Neural cell (in vitro differentiated cells): ENCODE measurements at regions not wholly inside any gene's neighbourhood (a gene's known extent, or its start where the extent isn't known, plus 50 kb on each side); places are given as distances from the start of the nearest gene placed in this dataset.

ENCODE experiments used
- H2AFZ ChIP-seq: fragments of 200-600, 300-800 bp; sonication (generic), shearing (Covaris generic); 2 replicates; pipeline ENCODE4 v1.6.0; 2014; ENCODE audit warnings: low read depth, mild to moderate bottlenecking, antibody characterized with exemption, low read length, moderate library complexity
- H3F3A ChIP-seq: fragments of 200-600 bp; shearing (Covaris generic); 2 replicates; pipeline ENCODE4 v1.6.1; 2016; ENCODE audit warnings: mild to moderate bottlenecking, moderate library complexity, mixed read lengths, antibody characterized with exemption, low read length; ENCODE audit not compliant: insufficient read depth, poor library complexity, severe bottlenecking
- H3K27ac ChIP-seq: fragments of 200-600, 300-800 bp; sonication (generic), shearing (Covaris generic); 2 replicates; pipeline ENCODE4 v1.5.1; 2014; ENCODE audit warnings: mild to moderate bottlenecking, low read length, moderate library complexity
- H3K27me3 ChIP-seq: fragments of 300-800, 200-600 bp; sonication (generic), shearing (Covaris generic); 2 replicates; pipeline ENCODE4 v1.6.0; 2014; ENCODE audit warnings: mild to moderate bottlenecking, low read depth, low read length, moderate library complexity; ENCODE audit not compliant: insufficient read depth
- H3K36me3 ChIP-seq: fragments of 300-800, 200-600 bp; sonication (generic), shearing (Covaris generic); 2 replicates; pipeline ENCODE4 v1.5.1; 2014; ENCODE audit warnings: mild to moderate bottlenecking, antibody characterized with exemption, low read length, moderate library complexity; ENCODE audit not compliant: insufficient read depth
- H3K4me2 ChIP-seq: fragments of 300-800, 200-600 bp; sonication (generic), shearing (Covaris generic); 2 replicates; pipeline ENCODE4 v1.6.0; 2014; ENCODE audit warnings: mild to moderate bottlenecking, low read length
- H3K4me3 ChIP-seq: fragments of 300-800, 200-600 bp; sonication (generic), shearing (Covaris generic); 2 replicates; pipeline ENCODE4 v1.5.1; 2014; ENCODE audit warnings: mild to moderate bottlenecking, low read length, moderate library complexity
- H3K79me2 ChIP-seq: fragments of 200-600 bp; shearing (Covaris generic); replicated peaks from 2 replicates; pipeline ENCODE4 v1.6.0; 2014; ENCODE audit warnings: mild to moderate bottlenecking, low read length, moderate library complexity; ENCODE audit not compliant: insufficient read depth
- H3K9ac ChIP-seq: fragments of 300-800, 200-600 bp; sonication (generic), shearing (Covaris generic); 2 replicates; pipeline ENCODE4 v1.6.1; 2016; ENCODE audit warnings: mild to moderate bottlenecking, low read length, mixed read lengths
- H3K9me2 ChIP-seq: fragments of 200-600 bp; shearing (Covaris generic); 2 replicates; pipeline ENCODE4 v1.6.1; 2016; ENCODE audit warnings: mild to moderate bottlenecking, low read length, mixed read lengths; ENCODE audit not compliant: insufficient read depth
- H3K9me3 ChIP-seq: fragments of 200-600, 300-800 bp; sonication (generic), shearing (Covaris generic); 2 replicates; pipeline ENCODE4 v1.6.1; 2016; ENCODE audit warnings: mild to moderate bottlenecking, mixed run types, low read length, moderate library complexity, mixed read lengths
- H4K20me1 ChIP-seq: fragments of 200-600 bp; shearing (Covaris generic); 2 replicates; pipeline ENCODE4 v1.6.1; 2016; ENCODE audit warnings: mild to moderate bottlenecking, mixed run types; ENCODE audit not compliant: insufficient read depth
- EP300 ChIP-seq: fragments of 450-650 bp; conservative IDR thresholded peaks from 2 replicates; pipeline ENCODE4 v1.6.1; 2014; ENCODE audit warnings: antibody characterized with exemption, mild to moderate bottlenecking, moderate library complexity; ENCODE audit not compliant: poor library complexity, severe bottlenecking
- EZH2 ChIP-seq: fragments of 200-600, 300-800 bp; shearing (Covaris generic), sonication (generic); IDR thresholded peaks from 2 replicates; pipeline ENCODE4 v1.6.1; 2014; ENCODE audit warnings: antibody characterized with exemption, low read length, borderline replicate concordance, mild to moderate bottlenecking; ENCODE audit not compliant: insufficient read depth, poor library complexity, severe bottlenecking
- MXI1 ChIP-seq: fragments of 450-650 bp; conservative IDR thresholded peaks from 2 replicates; pipeline ENCODE4 v1.6.1; 2014; ENCODE audit warnings: antibody characterized with exemption, mild to moderate bottlenecking; ENCODE audit not compliant: poor library complexity, severe bottlenecking
- POLR2AphosphoS5 ChIP-seq: IDR thresholded peaks from 2 replicates; pipeline ENCODE4 v1.6.1; 2012
- RAD21 ChIP-seq: fragments of 450-650 bp; conservative IDR thresholded peaks from 2 replicates; pipeline ENCODE4 v1.6.1; 2014; ENCODE audit warnings: antibody characterized with exemption, mild to moderate bottlenecking, moderate library complexity
- SMC3 ChIP-seq: fragments of 450-650 bp; conservative IDR thresholded peaks from 2 replicates; pipeline ENCODE4 v1.6.1; 2014; ENCODE audit warnings: antibody characterized with exemption, mild to moderate bottlenecking, moderate library complexity; ENCODE audit not compliant: poor library complexity
- TAF1 ChIP-seq: IDR thresholded peaks from 2 replicates; pipeline ENCODE4 v1.6.1; 2012; ENCODE audit warnings: low read depth
- TF ChIP-seq, protein P1 (sequence below): IDR thresholded peaks from 2 replicates; pipeline ENCODE4 v1.6.1; 2012; ENCODE audit warnings: borderline replicate concordance
- TF ChIP-seq, protein P2 (sequence below): fragments of 450-650 bp; IDR thresholded peaks from 2 replicates; pipeline ENCODE4 v1.5.1; 2014; ENCODE audit warnings: antibody characterized with exemption, mild to moderate bottlenecking, moderate library complexity; ENCODE audit not compliant: poor library complexity, severe bottlenecking

DNA sequence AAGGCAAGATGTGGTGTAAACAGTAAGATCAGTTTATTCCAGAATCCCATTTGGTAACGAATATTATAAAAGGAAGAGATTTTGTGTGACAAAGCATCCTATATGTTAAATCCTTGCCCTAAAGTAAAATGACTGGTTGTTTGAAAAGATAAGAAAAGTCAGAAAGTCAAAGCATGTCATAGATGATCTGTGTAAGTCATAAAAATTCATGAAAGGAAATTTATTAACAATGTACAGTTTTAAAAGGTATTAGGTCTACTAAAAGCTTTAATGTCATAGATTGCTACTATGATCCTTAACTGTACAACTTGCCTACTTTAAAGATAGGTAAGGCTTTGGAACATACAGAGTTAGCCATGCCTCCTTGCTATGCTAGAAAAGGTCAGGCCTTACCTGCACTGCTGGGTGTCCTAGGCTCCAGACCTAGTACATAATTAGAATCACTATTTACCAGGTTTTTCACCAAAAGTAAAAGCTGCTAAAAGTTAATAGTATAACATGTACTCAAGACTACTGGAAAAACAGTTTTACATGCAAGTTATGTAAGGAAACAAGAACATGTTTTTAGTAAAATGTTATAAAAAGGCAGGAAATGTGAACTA is 1090.1 kb upstream of the ADGRB3 start:
- H3F3A ChIP-seq = no peaks in the 10 kb centered on the region
- no peak overlapping the region for H2AFZ ChIP-seq
- no peaks in the 10 kb centered on the region for H4K20me1 ChIP-seq
- H3K4me2 ChIP-seq = no peak overlapping the region
- H3K36me3 ChIP-seq = no peaks in the 10 kb centered on the region
- H3K4me3 ChIP-seq = no peak overlapping the region
- H3K79me2 ChIP-seq = no peaks in the 10 kb centered on the region
- H3K27me3 ChIP-seq = no peaks in the 10 kb centered on the region
- H3K9me3 ChIP-seq = peaks cover 7% of the 10 kb centered on the region
- no peak overlapping the region for H3K27ac ChIP-seq
- no peak for TF ChIP-seq RAD21
- TF ChIP-seq, protein P1, sequence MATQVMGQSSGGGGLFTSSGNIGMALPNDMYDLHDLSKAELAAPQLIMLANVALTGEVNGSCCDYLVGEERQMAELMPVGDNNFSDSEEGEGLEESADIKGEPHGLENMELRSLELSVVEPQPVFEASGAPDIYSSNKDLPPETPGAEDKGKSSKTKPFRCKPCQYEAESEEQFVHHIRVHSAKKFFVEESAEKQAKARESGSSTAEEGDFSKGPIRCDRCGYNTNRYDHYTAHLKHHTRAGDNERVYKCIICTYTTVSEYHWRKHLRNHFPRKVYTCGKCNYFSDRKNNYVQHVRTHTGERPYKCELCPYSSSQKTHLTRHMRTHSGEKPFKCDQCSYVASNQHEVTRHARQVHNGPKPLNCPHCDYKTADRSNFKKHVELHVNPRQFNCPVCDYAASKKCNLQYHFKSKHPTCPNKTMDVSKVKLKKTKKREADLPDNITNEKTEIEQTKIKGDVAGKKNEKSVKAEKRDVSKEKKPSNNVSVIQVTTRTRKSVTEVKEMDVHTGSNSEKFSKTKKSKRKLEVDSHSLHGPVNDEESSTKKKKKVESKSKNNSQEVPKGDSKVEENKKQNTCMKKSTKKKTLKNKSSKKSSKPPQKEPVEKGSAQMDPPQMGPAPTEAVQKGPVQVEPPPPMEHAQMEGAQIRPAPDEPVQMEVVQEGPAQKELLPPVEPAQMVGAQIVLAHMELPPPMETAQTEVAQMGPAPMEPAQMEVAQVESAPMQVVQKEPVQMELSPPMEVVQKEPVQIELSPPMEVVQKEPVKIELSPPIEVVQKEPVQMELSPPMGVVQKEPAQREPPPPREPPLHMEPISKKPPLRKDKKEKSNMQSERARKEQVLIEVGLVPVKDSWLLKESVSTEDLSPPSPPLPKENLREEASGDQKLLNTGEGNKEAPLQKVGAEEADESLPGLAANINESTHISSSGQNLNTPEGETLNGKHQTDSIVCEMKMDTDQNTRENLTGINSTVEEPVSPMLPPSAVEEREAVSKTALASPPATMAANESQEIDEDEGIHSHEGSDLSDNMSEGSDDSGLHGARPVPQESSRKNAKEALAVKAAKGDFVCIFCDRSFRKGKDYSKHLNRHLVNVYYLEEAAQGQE = no peak
- TF ChIP-seq POLR2AphosphoS5 = no peak
- TF ChIP-seq EP300 = no peak
- H3K9me2 ChIP-seq = no peaks in the 10 kb centered on the region
- H3K9ac ChIP-seq = no peak overlapping the region

- Histone ChIP-seq H3K27ac (no peak overlapping the region), H3K9ac (no peak overlapping the region), H4K20me1 (no peaks in the 10 kb centered on the region), H3K4me2 (no peak overlapping the region), H3F3A (no peaks in the 10 kb centered on the region), H2AFZ (no peak overlapping the region), H3K36me3 (no peaks in the 10 kb centered on the region), H3K9me3 (peaks cover 7% of the 10 kb centered on the region), H3K27me3 (no peaks in the 10 kb centered on the region), H3K9me2 (no peaks in the 10 kb centered on the region), H3K4me3 (no peak overlapping the region), H3K79me2 (no peaks in the 10 kb centered on the region)
- no peak for TF ChIP-seq EP300
- no peak for TF ChIP-seq EZH2
These were observed 1093.5 kb upstream of the ADGRB3 start for GRCh38 chr6:67541586-67541985.

DNA sequence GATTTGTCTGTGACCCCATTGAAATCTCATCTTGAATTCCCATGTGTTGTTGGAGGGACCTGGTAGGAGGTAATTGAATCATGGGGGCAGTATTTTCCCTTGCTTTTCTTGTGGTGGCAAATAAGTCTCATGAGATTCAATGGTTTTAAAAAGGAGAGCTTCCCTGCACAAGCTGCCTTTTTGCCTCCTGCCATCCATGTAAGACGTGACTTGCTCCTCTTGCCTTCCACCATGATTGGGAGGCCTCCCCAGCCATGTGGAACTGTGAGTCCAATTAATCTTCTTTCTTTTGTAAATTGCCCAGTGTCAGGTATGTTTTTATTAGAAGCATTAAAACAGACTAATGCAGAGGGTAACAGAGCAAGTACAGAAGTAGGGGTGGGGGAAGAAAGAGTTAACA is 1097.0 kb upstream of the ADGRB3 start:
- no peaks in the 10 kb centered on the region for H3K27me3 ChIP-seq
- H3K9me3 ChIP-seq = no peaks in the 10 kb centered on the region
- H2AFZ ChIP-seq = no peak overlapping the region
- H3K27ac ChIP-seq = no peak overlapping the region
- no peaks in the 10 kb centered on the region for H3F3A ChIP-seq
- no peaks in the 10 kb centered on the region for H4K20me1 ChIP-seq
- TF ChIP-seq EZH2 = no peak
- TF ChIP-seq, protein P1 = no peak
- TF ChIP-seq MXI1 = no peak
- TF ChIP-seq POLR2AphosphoS5 = no peak
- no peak for TF ChIP-seq EP300
- TF ChIP-seq, protein P2, sequence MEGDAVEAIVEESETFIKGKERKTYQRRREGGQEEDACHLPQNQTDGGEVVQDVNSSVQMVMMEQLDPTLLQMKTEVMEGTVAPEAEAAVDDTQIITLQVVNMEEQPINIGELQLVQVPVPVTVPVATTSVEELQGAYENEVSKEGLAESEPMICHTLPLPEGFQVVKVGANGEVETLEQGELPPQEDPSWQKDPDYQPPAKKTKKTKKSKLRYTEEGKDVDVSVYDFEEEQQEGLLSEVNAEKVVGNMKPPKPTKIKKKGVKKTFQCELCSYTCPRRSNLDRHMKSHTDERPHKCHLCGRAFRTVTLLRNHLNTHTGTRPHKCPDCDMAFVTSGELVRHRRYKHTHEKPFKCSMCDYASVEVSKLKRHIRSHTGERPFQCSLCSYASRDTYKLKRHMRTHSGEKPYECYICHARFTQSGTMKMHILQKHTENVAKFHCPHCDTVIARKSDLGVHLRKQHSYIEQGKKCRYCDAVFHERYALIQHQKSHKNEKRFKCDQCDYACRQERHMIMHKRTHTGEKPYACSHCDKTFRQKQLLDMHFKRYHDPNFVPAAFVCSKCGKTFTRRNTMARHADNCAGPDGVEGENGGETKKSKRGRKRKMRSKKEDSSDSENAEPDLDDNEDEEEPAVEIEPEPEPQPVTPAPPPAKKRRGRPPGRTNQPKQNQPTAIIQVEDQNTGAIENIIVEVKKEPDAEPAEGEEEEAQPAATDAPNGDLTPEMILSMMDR = no peak
- no peak for TF ChIP-seq RAD21
- no peak for TF ChIP-seq TAF1
- TF ChIP-seq SMC3 = no peak
- no peak overlapping the region for H3K4me2 ChIP-seq
- H3K79me2 ChIP-seq = no peaks in the 10 kb centered on the region
- H3K9me2 ChIP-seq = no peaks in the 10 kb centered on the region
- H3K9ac ChIP-seq = no peak overlapping the region
- H3K36me3 ChIP-seq = no peaks in the 10 kb centered on the region
- H3K4me3 ChIP-seq = no peak overlapping the region
